ENCODE measurements at regions not wholly inside any gene's neighbourhood (a gene's known extent, or its start where the extent isn't known, plus 50 kb on each side); places are given as distances from the start of the nearest gene placed in this dataset.

DNA sequence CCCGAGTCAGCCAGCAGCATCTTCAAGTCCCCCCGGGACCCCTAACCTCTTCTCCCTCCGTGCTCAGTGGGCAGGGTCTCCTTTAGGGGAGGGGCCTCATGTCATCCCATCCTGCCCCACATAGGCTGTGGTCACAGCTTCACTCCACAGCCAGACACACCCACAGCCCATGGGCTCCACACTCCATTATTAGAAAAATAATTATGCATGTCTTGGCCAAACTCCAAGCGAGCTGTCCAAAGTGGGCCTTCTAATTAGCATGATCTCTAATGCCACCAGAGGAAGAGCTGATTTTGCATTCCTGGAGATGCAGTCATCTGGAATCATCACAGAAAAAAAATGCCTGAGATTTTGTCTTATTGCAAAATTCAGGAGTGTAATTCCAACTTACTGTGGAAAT, 418.2 kb downstream of the IRX2 start:
- TF ChIP-seq, protein P1, sequence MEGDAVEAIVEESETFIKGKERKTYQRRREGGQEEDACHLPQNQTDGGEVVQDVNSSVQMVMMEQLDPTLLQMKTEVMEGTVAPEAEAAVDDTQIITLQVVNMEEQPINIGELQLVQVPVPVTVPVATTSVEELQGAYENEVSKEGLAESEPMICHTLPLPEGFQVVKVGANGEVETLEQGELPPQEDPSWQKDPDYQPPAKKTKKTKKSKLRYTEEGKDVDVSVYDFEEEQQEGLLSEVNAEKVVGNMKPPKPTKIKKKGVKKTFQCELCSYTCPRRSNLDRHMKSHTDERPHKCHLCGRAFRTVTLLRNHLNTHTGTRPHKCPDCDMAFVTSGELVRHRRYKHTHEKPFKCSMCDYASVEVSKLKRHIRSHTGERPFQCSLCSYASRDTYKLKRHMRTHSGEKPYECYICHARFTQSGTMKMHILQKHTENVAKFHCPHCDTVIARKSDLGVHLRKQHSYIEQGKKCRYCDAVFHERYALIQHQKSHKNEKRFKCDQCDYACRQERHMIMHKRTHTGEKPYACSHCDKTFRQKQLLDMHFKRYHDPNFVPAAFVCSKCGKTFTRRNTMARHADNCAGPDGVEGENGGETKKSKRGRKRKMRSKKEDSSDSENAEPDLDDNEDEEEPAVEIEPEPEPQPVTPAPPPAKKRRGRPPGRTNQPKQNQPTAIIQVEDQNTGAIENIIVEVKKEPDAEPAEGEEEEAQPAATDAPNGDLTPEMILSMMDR (IDR thresholded peaks at IDR 0.05), result no peak
- H3K9me3 Mint-ChIP-seq, result no peaks in the 10 kb centered on the region
- H3K36me3 Mint-ChIP-seq (ENCODE audit: low read depth), result no peaks in the 10 kb centered on the region
- H3K27ac Mint-ChIP-seq, result no peak overlapping the region
- DNase-seq, result no peak
- peaks cover 32% of the 10 kb centered on the region for H3K4me1 Mint-ChIP-seq
- H3K27me3 Mint-ChIP-seq (ENCODE audit: low read depth, poor library complexity), result peaks cover 3% of the 10 kb centered on the region
- H3K4me3 Mint-ChIP-seq, result no peak overlapping the region

DNA sequence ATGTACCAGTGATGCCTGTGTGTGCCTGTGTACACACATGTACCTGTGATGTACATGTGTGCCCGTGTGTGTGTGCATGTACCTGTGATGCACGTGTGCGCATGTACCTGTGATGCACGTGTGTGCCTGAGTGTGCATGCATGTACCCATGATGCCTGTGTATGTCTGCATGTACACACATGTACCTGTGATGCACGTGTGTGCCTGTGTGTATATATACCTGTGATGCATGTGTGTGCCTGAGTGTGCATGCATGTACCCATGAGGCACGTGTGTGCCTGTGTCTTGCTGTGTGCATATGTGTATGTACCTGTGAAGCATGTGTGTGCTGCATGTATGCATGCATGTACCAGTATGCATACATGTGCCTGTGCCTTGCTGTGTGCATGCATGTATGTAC, 419.0 kb downstream of the IRX2 start:
- H3K4me3 Mint-ChIP-seq, result no peak overlapping the region
- TF ChIP-seq, protein P1 (IDR thresholded peaks at IDR 0.05), result no peak
- peaks cover 38% of the 10 kb centered on the region for H3K4me1 Mint-ChIP-seq
- no peak for DNase-seq
- no peaks in the 10 kb centered on the region for H3K36me3 Mint-ChIP-seq (ENCODE audit: low read depth)
- H3K9me3 Mint-ChIP-seq, result no peaks in the 10 kb centered on the region
- H3K27ac Mint-ChIP-seq, result no peak overlapping the region
- H3K27me3 Mint-ChIP-seq (ENCODE audit: low read depth, poor library complexity), result peaks cover 9% of the 10 kb centered on the region

DNA sequence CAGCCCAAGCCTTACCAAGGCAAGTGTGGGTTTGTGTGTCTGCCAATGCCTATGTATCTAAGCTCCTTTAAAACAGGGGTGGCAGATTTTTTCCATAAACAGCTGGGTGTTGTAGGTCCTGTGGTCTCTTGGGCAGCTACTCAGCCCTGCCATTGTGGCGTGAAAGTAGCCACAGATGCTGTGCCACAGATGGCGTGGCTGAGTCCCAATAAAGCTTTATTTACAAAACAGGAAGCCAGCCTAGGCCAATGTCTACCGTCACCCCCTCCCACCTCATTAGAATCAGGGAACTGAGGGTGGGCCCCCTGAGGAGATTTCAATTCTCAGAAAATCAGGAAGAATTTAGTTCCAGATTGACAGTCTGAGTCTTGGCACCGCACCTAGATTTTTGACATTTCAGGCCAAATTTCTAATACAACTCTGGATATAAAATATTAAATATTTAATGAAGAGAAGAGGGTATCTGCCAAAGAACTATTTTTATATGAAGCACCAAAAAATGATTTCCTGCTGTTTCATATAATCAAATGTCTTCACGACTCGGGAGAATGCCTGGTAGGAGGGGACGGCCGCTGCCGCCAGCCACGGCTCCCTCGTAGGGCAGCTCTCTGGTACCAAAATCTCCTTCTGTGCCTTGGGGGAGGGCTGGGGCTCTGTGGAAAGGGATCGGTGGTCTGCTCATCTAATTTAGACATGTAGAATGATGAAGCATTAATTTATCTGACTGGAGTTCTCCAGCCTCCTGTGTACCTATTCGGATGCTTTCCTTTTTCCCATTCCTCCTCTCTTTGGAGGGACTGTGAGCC, 420.9 kb downstream of the IRX2 start:
- TF ChIP-seq, protein P1 (IDR thresholded peaks at IDR 0.05), result no peak
- H3K36me3 Mint-ChIP-seq (ENCODE audit: low read depth), result no peaks in the 10 kb centered on the region
- H3K4me3 Mint-ChIP-seq, result no peak overlapping the region
- no peaks in the 10 kb centered on the region for H3K9me3 Mint-ChIP-seq
- H3K27me3 Mint-ChIP-seq (ENCODE audit: low read depth, poor library complexity), result peaks cover 9% of the 10 kb centered on the region
- DNase-seq, result no peak
- peaks cover 48% of the 10 kb centered on the region for H3K4me1 Mint-ChIP-seq
- H3K27ac Mint-ChIP-seq, result no peak overlapping the region

DNA sequence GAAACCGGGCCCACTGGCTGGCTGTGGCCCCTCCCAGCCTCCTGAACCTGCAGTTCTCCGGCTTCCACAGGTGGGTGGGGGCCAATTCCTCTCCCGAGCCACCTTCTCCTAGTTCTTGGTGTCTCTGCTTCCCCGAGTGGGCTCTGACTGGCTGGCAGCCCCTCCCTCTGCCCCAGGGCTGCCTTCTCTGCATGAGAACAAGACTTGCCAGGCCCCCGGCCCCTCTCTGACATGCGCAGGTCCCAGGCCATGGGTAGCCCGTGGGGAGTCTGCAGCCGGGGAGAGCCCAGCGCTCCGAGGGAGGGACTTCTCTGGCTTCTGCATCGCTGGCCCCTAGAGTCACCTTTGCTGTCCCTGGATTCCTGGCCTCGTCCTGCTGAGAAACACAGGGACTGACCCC, 421.7 kb downstream of the IRX2 start:
- Mint-ChIP-seq H3K4me1 (peaks cover 47% of the 10 kb centered on the region), H3K4me3 (no peak overlapping the region), H3K27ac (no peak overlapping the region), H3K27me3 (ENCODE audit: low read depth, poor library complexity) (peaks cover 12% of the 10 kb centered on the region), H3K9me3 (no peaks in the 10 kb centered on the region), H3K36me3 (ENCODE audit: low read depth) (no peaks in the 10 kb centered on the region)
- TF ChIP-seq, protein P1 (IDR thresholded peaks at IDR 0.05), result no peak
- DNase-seq, result no peak

DNA sequence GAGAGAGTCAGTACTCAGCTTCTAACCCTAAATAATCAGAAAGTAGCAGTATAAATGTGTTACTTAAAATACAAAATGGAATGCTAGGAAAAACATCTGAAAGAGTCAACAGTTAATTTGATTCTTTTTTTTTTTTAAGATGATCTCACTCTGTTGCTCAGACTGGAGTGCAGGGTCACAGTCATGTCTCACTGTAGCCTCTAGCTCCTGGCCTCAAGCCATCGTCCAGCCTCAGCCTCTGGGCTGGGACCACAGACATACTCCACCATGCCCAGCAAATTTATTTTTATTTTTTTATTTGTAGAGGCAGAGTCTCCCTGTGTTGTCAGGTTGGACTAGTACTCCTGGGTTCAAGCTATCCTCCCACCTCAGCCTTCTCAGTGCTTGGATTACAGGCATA, 424.9 kb downstream of the IRX2 start:
- no peaks in the 10 kb centered on the region for H3K9me3 Mint-ChIP-seq
- H3K27me3 Mint-ChIP-seq (ENCODE audit: low read depth, poor library complexity), result peaks cover 19% of the 10 kb centered on the region
- TF ChIP-seq, protein P1 (IDR thresholded peaks at IDR 0.05), result no peak
- H3K36me3 Mint-ChIP-seq (ENCODE audit: low read depth), result no peaks in the 10 kb centered on the region
- H3K4me3 Mint-ChIP-seq, result no peak overlapping the region
- peaks cover 32% of the 10 kb centered on the region for H3K4me1 Mint-ChIP-seq
- DNase-seq, result no peak
- no peak overlapping the region for H3K27ac Mint-ChIP-seq

DNA sequence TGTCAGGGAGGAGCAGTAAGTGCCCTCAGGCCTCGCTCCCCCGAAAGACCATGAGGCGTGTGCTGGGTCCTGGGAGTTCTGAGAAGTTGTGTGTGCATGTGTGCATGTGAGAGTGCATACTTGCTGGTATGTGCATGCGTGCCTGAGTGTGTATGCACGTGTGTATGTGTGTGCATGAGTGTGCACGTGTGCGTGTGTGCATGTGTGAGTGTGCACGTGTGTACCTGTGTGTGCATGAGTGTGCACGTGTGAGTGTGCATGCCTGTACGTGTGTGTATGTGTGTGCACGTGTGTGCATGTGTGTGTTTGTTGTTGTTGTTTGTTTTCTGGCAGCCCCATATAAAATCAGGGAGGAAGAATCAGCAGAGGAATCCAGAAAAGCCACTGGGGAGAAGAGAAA, 426.7 kb downstream of the IRX2 start:
- H3K4me3 Mint-ChIP-seq, result no peak overlapping the region
- no peaks in the 10 kb centered on the region for H3K9me3 Mint-ChIP-seq
- DNase-seq, result no peak
- peaks cover 16% of the 10 kb centered on the region for H3K27me3 Mint-ChIP-seq (ENCODE audit: low read depth, poor library complexity)
- H3K27ac Mint-ChIP-seq, result no peak overlapping the region
- H3K4me1 Mint-ChIP-seq, result peaks cover 32% of the 10 kb centered on the region
- no peaks in the 10 kb centered on the region for H3K36me3 Mint-ChIP-seq (ENCODE audit: low read depth)
- TF ChIP-seq, protein P1 (IDR thresholded peaks at IDR 0.05), result no peak
